Stomach (tissue), 8 donors: ENCODE measurements at regions not wholly inside any gene's neighbourhood (a gene's known extent, or its start where the extent isn't known, plus 50 kb on each side); places are given as distances from the start of the nearest gene placed in this dataset.

Experiments
- DNase-seq, 2 donors: peaks; one replicate each; pipeline versions ENCODE4 v3.0.0 to v3.0.0-alpha.2; 2013 to 2019
- H3K27ac ChIP-seq, 5 donors: fragments of 200-600 bp in 4 of 5; sonication (generic) in 4 of 5; one replicate each; pipeline ENCODE4 v1.5.1; 2013 to 2019; ENCODE audit warnings: mild to moderate bottlenecking in 1 of 5, moderate library complexity in 1 of 5
- H3K27me3 ChIP-seq, 3 donors: fragments of 200-600 bp; sonication (generic); one replicate each; pipeline ENCODE4 v1.5.1; 2017 to 2019; ENCODE audit warnings: mixed run types in 1 of 3
- H3K36me3 ChIP-seq, 4 donors: fragments of 200-600 bp; sonication (generic); 1 replicate in 3 of 4; 2 replicates in 1 of 4; pipeline ENCODE4 v1.5.1; 2016 to 2019
- H3K4me1 ChIP-seq, 4 donors: fragments of 200-600 bp; sonication (generic); one replicate each; pipeline ENCODE4 v1.5.1; 2016 to 2019
- H3K4me3 ChIP-seq, 4 donors: fragments of 200-600 bp; sonication (generic) in 3 of 4; one replicate each; pipeline ENCODE4 v1.5.1; 2016 to 2019; ENCODE audit warnings: mild to moderate bottlenecking in 1 of 4
- H3K9me3 ChIP-seq, 4 donors: fragments of 200-600 bp; sonication (generic); one replicate each; pipeline ENCODE4 v1.5.1; 2016 to 2019
- CTCF ChIP-seq, 7 experiments: fragments of 450-650 bp in 4 of 7; fragments of 200-600 bp in 3 of 7; sonication (generic) in 3 of 7; IDR thresholded peaks; one replicate each; pipeline ENCODE4 v1.5.1; 2016 to 2019; ENCODE audit warnings: antibody characterized with exemption in 7 of 7, control low read depth in 2 of 7, mild to moderate bottlenecking in 1 of 7
- EP300 ChIP-seq: sonication (generic); formaldehyde crosslinking; IDR thresholded peaks from one replicate; pipeline ENCODE4 v1.6.1; 2017; ENCODE audit warnings: antibody characterized with exemption
- POLR2A ChIP-seq, 4 donors: fragments of 450-650 bp; IDR thresholded peaks; one replicate each; pipeline ENCODE4 v1.6.1; 2016; ENCODE audit warnings: antibody characterized with exemption in 4 of 4, control low read depth in 2 of 4, mild to moderate bottlenecking in 1 of 4, moderate library complexity in 1 of 4
- POLR2AphosphoS5 ChIP-seq, 3 donors: sonication (generic); formaldehyde crosslinking; IDR thresholded peaks; one replicate each; pipeline ENCODE4 v1.6.1; 2016; ENCODE audit warnings: antibody characterized with exemption in 3 of 3
- WGBS, 5 donors: extraction: QIAGEN DNeasy Blood & Tissue Kit in 3 of 5; methylation state at CpG; one replicate each; pipeline versions ENCODE4 v1.1.5 to v1.1.7; 2013 to 2018; 5-methylcytosine and 5-hydroxymethylcytosine counted together
- intact Hi-C: fragments of 100-400 bp; cut with DNase I; formaldehyde crosslinking; loops from one replicate; pipeline ENCODE4 v1.15.1; 2023; ENCODE audit warnings: low total_unique reads
- donor health status: healthy with polysubstance abuse.
- donor health status: Bipolar disorder and iron deficiency.
- donor health status: healthy.

GRCh38 chr4:24236120-24236519 is 346.3 kb upstream of the PPARGC1A start:
- TF ChIP-seq CTCF (IDR thresholded peaks at IDR 0.05) (no peak), POLR2AphosphoS5 (IDR thresholded peaks at IDR 0.05) (no peak), EP300 (no peak), POLR2A (IDR thresholded peaks at IDR 0.05) (no peak)
- Histone ChIP-seq H3K4me3 (no peak overlapping the region), H3K36me3 (no peaks in the 10 kb centered on the region), H3K4me1 (no peaks in the 10 kb centered on the region), H3K9me3 (no peaks in the 10 kb centered on the region), H3K27me3 (no peaks in the 10 kb centered on the region), H3K27ac (no peak overlapping the region)
- intact Hi-C loops, result no loop called here
- 80 to 94% (median 92%) methylated on average over 5 of the region's 5 CpGs for WGBS, 5 donors
- DNase-seq, result no peak

- Histone ChIP-seq H3K9me3 (no peaks in the 10 kb centered on the region), H3K27ac (no peak overlapping the region), H3K36me3 (no peaks in the 10 kb centered on the region), H3K4me3 (no peak overlapping the region), H3K4me1 (no peaks in the 10 kb centered on the region), H3K27me3 (no peaks in the 10 kb centered on the region)
- TF ChIP-seq POLR2A (IDR thresholded peaks at IDR 0.05), result no peak
- no peak for TF ChIP-seq CTCF (IDR thresholded peaks at IDR 0.05)
- TF ChIP-seq POLR2AphosphoS5 (IDR thresholded peaks at IDR 0.05), result no peak
- TF ChIP-seq EP300, result no peak
- intact Hi-C loops, result no loop called here
- no peak for DNase-seq
These were observed 345.8 kb upstream of the PPARGC1A start for GRCh38 chr4:24235618-24236017.

DNA sequence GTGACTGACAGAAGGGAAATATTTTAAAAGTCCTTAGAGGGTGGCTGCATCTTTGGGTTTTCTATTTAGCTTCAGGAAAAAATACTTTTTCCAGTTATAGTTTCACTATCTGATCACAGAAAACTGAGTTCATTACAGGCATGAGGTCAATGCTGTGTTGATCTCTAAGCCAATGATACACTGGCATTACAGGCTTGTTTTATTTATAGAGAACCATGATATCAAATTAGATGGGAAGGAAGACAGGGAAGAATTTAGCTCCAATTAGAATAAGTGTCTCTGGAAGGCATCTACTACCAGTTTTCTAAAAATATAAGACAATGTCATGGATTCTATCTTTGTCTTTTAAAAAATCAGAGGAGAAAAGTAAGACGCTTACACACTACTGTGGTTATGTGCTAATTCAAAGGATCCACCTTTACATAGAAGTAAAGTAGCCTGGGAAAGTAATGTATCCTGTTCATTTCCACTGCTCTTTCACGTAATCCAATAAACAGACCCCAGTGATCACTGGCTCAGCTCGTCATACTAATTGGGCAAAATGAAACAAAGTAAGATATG is 344.5 kb upstream of the PPARGC1A start:
- Histone ChIP-seq H3K36me3 (no peaks in the 10 kb centered on the region), H3K27ac (no peak overlapping the region), H3K9me3 (no peaks in the 10 kb centered on the region), H3K4me3 (no peak overlapping the region), H3K27me3 (no peaks in the 10 kb centered on the region), H3K4me1 (no peaks in the 10 kb centered on the region)
- intact Hi-C loops, result no loop called here
- 82 to 93% (median 90%) methylated on average over 3 of the region's 3 CpGs for WGBS, 5 donors
- no peak for DNase-seq
- TF ChIP-seq CTCF (IDR thresholded peaks at IDR 0.05), result no peak
- TF ChIP-seq EP300, result no peak
- TF ChIP-seq POLR2AphosphoS5 (IDR thresholded peaks at IDR 0.05), result no peak
- no peak for TF ChIP-seq POLR2A (IDR thresholded peaks at IDR 0.05)

- Histone ChIP-seq H3K27ac (no peak overlapping the region), H3K9me3 (no peaks in the 10 kb centered on the region), H3K27me3 (no peaks in the 10 kb centered on the region), H3K4me3 (no peak overlapping the region), H3K4me1 (no peaks in the 10 kb centered on the region), H3K36me3 (no peaks in the 10 kb centered on the region)
- TF ChIP-seq CTCF (IDR thresholded peaks at IDR 0.05) (no peak), POLR2A (IDR thresholded peaks at IDR 0.05) (no peak), POLR2AphosphoS5 (IDR thresholded peaks at IDR 0.05) (no peak), EP300 (no peak)
- 81 to 91% (median 85%) methylated on average over 6 of the region's 6 CpGs for WGBS, 5 donors
- intact Hi-C loops, result no loop called here
- no peak for DNase-seq
These were observed 341.1 kb upstream of the PPARGC1A start for GRCh38 chr4:24230955-24231354.
